HCT116 (cell line): ENCODE measurements at regions not wholly inside any gene's neighbourhood (a gene's known extent, or its start where the extent isn't known, plus 50 kb on each side); places are given as distances from the start of the nearest gene placed in this dataset.

ENCODE experiments used
- ATAC-seq: fragments of 200-7000 bp; cut with Tn5 transposase; 2 replicates; pipeline ENCODE4 v1.9.1; 2020; ENCODE audit warnings: mild to moderate bottlenecking, moderate library complexity
- BruUV-seq: library from RNA; stranded (reverse); fragments of 400-500 nt; replicated peaks from 2 replicates; lab custom pipeline; 2021; lab: Mats Ljungman, UMichigan
- CTCF ChIA-PET: fragments of 300-600 bp; sonication (Branson Sonifier 250); formaldehyde crosslinking; loops from one replicate; lab custom pipeline; 2021; ENCODE audit warnings: antibody characterized with exemption; lab: Charles Lee
- POLR2A ChIA-PET: fragments of 300-600, 350-600 bp; sonication (Branson Sonifier 250); formaldehyde crosslinking; loops from one replicate; lab custom pipeline; 2021; ENCODE audit warnings: antibody characterized with exemption; lab: Charles Lee
- RAD21 ChIA-PET, 2 experiments: fragments of 300-600 bp; sonication (Branson Sonifier 250); formaldehyde crosslinking; loops; one replicate each; lab custom pipeline; 2023; ENCODE audit warnings: low total read pairs in 2 of 2; ENCODE audit not compliant: uncharacterized antibody in 2 of 2, unreplicated experiment in 2 of 2, low non-redundant PET in 1 of 2; lab: Charles Lee
- DNase-seq: peaks from one replicate; pipeline ENCODE4 v3.0.0-alpha.2; 2010; ENCODE audit warnings: low read depth, low spot score
- H2AFZ ChIP-seq: fragments of 200-600 bp; shearing (Covaris generic), sonication (generic); 2 replicates; pipeline ENCODE4 v1.6.1; 2017; ENCODE audit warnings: low read depth, mixed run types, mixed read lengths, antibody characterized with exemption, low read length; ENCODE audit not compliant: poor library complexity, severe bottlenecking
- H3K27ac ChIP-seq: 2 replicates; pipeline ENCODE4 v1.5.1; 2012; ENCODE audit warnings: low read depth, low read length
- H3K27me3 ChIP-seq: fragments of 200-600 bp; sonication (generic); 2 replicates; pipeline ENCODE4 v1.6.1; 2016; ENCODE audit warnings: mixed run types, low read length, mixed read lengths; ENCODE audit not compliant: insufficient read depth
- H3K36me3 ChIP-seq, 2 experiments: fragments of 200-500 bp in 1 of 2; fragments of 200-600 bp in 1 of 2; sonication (Bioruptor generic) in 1 of 2; sonication (generic) in 1 of 2; 2 replicates each; pipeline versions ENCODE4 v1.5.1 to v1.6.1; 2014 to 2016; ENCODE audit warnings: low read length in 2 of 2, inconsistent platforms in 1 of 2, mixed read lengths in 1 of 2, mixed run types in 1 of 2; ENCODE audit not compliant: insufficient read depth in 2 of 2, control insufficient read depth in 1 of 2
- H3K4me1 ChIP-seq, 2 experiments: fragments of 200-600 bp in 1 of 2; sonication (generic) in 1 of 2; 2 replicates each; pipeline versions ENCODE4 v1.5.1 to v1.6.1; 2012 to 2017; ENCODE audit warnings: low read length in 2 of 2, inconsistent platforms in 1 of 2, mild to moderate bottlenecking in 1 of 2, mixed read lengths in 1 of 2, mixed run types in 1 of 2, moderate library complexity in 1 of 2; ENCODE audit not compliant: insufficient read depth in 2 of 2, control insufficient read depth in 1 of 2
- H3K4me2 ChIP-seq: fragments of 200-600 bp; sonication (generic); 2 replicates; pipeline ENCODE4 v1.6.1; 2017; ENCODE audit warnings: mixed run types, low read length, mixed read lengths
- H3K4me3 ChIP-seq, 2 experiments: fragments of 200-600 bp in 1 of 2; sonication (generic) in 1 of 2; replicated peaks in 1 of 2; 2 replicates each; pipeline ENCODE4 v1.5.1; 2011 to 2016; ENCODE audit warnings: low read length in 2 of 2, control low read depth in 1 of 2, low read depth in 1 of 2, mild to moderate bottlenecking in 1 of 2, mixed read lengths in 1 of 2, mixed run types in 1 of 2
- H3K79me2 ChIP-seq: fragments of 200-600 bp; sonication (generic); 2 replicates; pipeline ENCODE4 v1.6.1; 2017; ENCODE audit warnings: mild to moderate bottlenecking, mixed run types, low read length, moderate library complexity, mixed read lengths; ENCODE audit not compliant: insufficient read depth
- H3K9ac ChIP-seq: fragments of 200-600 bp; sonication (generic); 2 replicates; pipeline ENCODE4 v1.6.1; 2016; ENCODE audit warnings: low read length, mixed read lengths
- H3K9me2 ChIP-seq: fragments of 200-600 bp; sonication (generic), shearing (Covaris generic); 2 replicates; pipeline ENCODE4 v1.6.1; 2017; ENCODE audit warnings: mixed run types, mild to moderate bottlenecking, moderate library complexity; ENCODE audit not compliant: insufficient read depth
- H3K9me3 ChIP-seq, 2 experiments: fragments of 200-500 bp in 1 of 2; fragments of 200-600 bp in 1 of 2; sonication (Bioruptor generic) in 1 of 2; sonication (generic) in 1 of 2; 2 replicates each; pipeline ENCODE4 v1.6.1; 2014 to 2017; ENCODE audit warnings: low read length in 2 of 2, mixed read lengths in 2 of 2, inconsistent platforms in 1 of 2, low read depth in 1 of 2, mild to moderate bottlenecking in 1 of 2, mixed run types in 1 of 2, moderate library complexity in 1 of 2; ENCODE audit not compliant: control insufficient read depth in 1 of 2, insufficient read depth in 1 of 2
- H4K20me1 ChIP-seq: fragments of 200-600 bp; sonication (generic), shearing (Covaris generic); 2 replicates; pipeline ENCODE4 v1.6.1; 2017; ENCODE audit warnings: mixed run types, mild to moderate bottlenecking, moderate library complexity; ENCODE audit not compliant: insufficient read depth
- CEBPB ChIP-seq: IDR thresholded peaks from 2 replicates; pipeline ENCODE4 v1.6.1; 2012; ENCODE audit warnings: low read depth
- EGR1 ChIP-seq: IDR thresholded peaks from 2 replicates; pipeline ENCODE4 v1.6.1; 2012; ENCODE audit warnings: low read depth
- EZH2 ChIP-seq: fragments of 200-600 bp; sonication (generic); IDR thresholded peaks from 2 replicates; pipeline ENCODE4 v1.6.1; 2017; ENCODE audit warnings: antibody characterized with exemption, mixed run types
- POLR2A ChIP-seq: IDR thresholded peaks from 2 replicates; pipeline ENCODE4 v1.7.0; 2011; ENCODE audit warnings: borderline replicate concordance; ENCODE audit not compliant: insufficient read depth, insufficient read length; ENCODE audit errors: extremely low read depth
- POLR2AphosphoS5 ChIP-seq: IDR thresholded peaks from 2 replicates; pipeline ENCODE4 v1.6.1; 2011; ENCODE audit warnings: mild to moderate bottlenecking, low read depth, low read length, moderate library complexity
- RAD21 ChIP-seq: IDR thresholded peaks from 2 replicates; pipeline ENCODE4 v1.6.1; 2012; ENCODE audit warnings: low read depth, mild to moderate bottlenecking
- SIN3A ChIP-seq: IDR thresholded peaks from 2 replicates; pipeline ENCODE4 v1.6.1; 2012; ENCODE audit warnings: low read depth
- SP1 ChIP-seq: IDR thresholded peaks from 2 replicates; pipeline ENCODE4 v1.6.1; 2012; ENCODE audit warnings: low read depth
- SRF ChIP-seq: IDR thresholded peaks from 2 replicates; pipeline ENCODE4 v1.6.1; 2012; ENCODE audit warnings: low read depth
- ZNF274 ChIP-seq: fragments of 200-500 bp; sonication (Bioruptor generic); IDR thresholded peaks from 2 replicates; pipeline ENCODE4 v1.6.1; 2014; ENCODE audit warnings: mild to moderate bottlenecking, low read depth, low read length, inconsistent platforms
- intact Hi-C: fragments of 100-400 bp; cut with micrococcal nuclease; formaldehyde crosslinking; loops from 2 replicates; pipeline ENCODE4 v1.10.0; 2022
- TF ChIP-seq, protein P1 (sequence below): IDR thresholded peaks from 2 replicates; pipeline ENCODE4 v1.6.1; 2011; ENCODE audit warnings: mild to moderate bottlenecking, low read length, moderate library complexity; ENCODE audit not compliant: insufficient replicate concordance; ENCODE audit errors: extremely low read depth
- TF ChIP-seq, protein P2 (sequence below), 3 experiments: fragments of 200-600 bp in 1 of 3; sonication (generic) in 1 of 3; IDR thresholded peaks in 2 of 3; conservative IDR thresholded peaks in 1 of 3; 2 replicates each; pipeline ENCODE4 v1.5.1; 2012 to 2017; ENCODE audit warnings: low read depth in 2 of 3, low read length in 2 of 3, antibody characterized with exemption in 1 of 3, borderline replicate concordance in 1 of 3, control low read depth in 1 of 3, mild to moderate bottlenecking in 1 of 3, mixed read lengths in 1 of 3, mixed run types in 1 of 3, moderate library complexity in 1 of 3; ENCODE audit not compliant: insufficient read depth in 1 of 3

DNA sequence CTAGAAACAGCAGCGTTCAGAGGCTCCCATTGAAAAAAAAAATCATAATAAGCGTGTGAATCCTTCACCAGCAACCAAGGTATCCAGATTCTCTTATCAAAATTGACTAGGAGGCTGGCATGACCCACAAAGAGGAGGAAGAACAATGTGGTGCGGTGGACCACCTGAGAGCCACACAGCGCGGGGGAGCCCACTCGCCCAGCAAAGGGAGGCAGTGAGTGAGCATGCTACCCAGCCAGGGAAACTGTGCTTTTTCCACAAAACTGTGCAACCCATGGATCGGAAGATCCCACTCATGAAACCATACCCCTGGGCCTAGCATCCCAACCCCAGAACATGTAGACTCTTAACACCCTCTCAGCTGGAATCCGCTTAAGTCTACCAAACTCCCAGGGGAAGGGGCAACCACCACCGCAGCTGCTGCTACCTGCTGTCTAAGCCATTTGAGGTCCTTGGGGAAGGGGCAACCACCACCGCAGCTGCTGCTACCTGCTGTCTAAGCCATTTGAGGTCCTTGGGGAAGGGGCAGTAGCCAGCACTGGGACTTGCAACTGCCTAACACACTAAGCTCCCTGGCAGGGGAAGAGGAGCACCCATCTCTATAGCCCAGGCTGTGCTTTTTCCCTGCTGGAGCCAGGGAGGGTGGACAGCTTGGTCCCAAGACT lies 102.8 kb upstream of the CLDN18 start:
- Histone ChIP-seq H3K4me1 (no peaks in the 10 kb centered on the region), H3K79me2 (no peaks in the 10 kb centered on the region), H3K9ac (no peak overlapping the region), H3K9me2 (no peaks in the 10 kb centered on the region), H3K36me3 (no peaks in the 10 kb centered on the region), H2AFZ (no peak overlapping the region), H3K4me3 (no peak overlapping the region), H3K4me2 (no peak overlapping the region), H3K27ac (no peak overlapping the region), H3K27me3 (peaks cover 2% of the 10 kb centered on the region; the same call in 1 of the 2 replicates), H3K9me3 (no peaks in the 10 kb centered on the region), H4K20me1 (no peaks in the 10 kb centered on the region)
- TF ChIP-seq CEBPB (no peak), ZNF274 (no peak), EZH2 (no peak), SP1 (no peak), SRF (no peak), POLR2A (no peak), EGR1 (no peak), RAD21 (no peak), SIN3A (no peak), POLR2AphosphoS5 (no peak)
- TF ChIP-seq, protein P1, sequence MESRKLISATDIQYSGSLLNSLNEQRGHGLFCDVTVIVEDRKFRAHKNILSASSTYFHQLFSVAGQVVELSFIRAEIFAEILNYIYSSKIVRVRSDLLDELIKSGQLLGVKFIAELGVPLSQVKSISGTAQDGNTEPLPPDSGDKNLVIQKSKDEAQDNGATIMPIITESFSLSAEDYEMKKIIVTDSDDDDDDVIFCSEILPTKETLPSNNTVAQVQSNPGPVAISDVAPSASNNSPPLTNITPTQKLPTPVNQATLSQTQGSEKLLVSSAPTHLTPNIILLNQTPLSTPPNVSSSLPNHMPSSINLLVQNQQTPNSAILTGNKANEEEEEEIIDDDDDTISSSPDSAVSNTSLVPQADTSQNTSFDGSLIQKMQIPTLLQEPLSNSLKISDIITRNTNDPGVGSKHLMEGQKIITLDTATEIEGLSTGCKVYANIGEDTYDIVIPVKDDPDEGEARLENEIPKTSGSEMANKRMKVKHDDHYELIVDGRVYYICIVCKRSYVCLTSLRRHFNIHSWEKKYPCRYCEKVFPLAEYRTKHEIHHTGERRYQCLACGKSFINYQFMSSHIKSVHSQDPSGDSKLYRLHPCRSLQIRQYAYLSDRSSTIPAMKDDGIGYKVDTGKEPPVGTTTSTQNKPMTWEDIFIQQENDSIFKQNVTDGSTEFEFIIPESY = no peak
- TF ChIP-seq, protein P2, sequence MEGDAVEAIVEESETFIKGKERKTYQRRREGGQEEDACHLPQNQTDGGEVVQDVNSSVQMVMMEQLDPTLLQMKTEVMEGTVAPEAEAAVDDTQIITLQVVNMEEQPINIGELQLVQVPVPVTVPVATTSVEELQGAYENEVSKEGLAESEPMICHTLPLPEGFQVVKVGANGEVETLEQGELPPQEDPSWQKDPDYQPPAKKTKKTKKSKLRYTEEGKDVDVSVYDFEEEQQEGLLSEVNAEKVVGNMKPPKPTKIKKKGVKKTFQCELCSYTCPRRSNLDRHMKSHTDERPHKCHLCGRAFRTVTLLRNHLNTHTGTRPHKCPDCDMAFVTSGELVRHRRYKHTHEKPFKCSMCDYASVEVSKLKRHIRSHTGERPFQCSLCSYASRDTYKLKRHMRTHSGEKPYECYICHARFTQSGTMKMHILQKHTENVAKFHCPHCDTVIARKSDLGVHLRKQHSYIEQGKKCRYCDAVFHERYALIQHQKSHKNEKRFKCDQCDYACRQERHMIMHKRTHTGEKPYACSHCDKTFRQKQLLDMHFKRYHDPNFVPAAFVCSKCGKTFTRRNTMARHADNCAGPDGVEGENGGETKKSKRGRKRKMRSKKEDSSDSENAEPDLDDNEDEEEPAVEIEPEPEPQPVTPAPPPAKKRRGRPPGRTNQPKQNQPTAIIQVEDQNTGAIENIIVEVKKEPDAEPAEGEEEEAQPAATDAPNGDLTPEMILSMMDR (IDR thresholded peaks at IDR 0.05 in 2 of 3, conservative IDR thresholded peaks at IDR 0.05 in 1 of 3; ENCODE audit: borderline replicate concordance in 1 of 3, insufficient read depth in 1 of 3, low read depth in 2 of 3, low read length in 2 of 3) = no peak
- no peak for ATAC-seq
- intact Hi-C loops = no loop called here
- BruUV-seq = no TSS peak
- no peak for DNase-seq
- ChIA-PET CTCF (no interaction called here), RAD21 (no interaction called here), POLR2A (no interaction called here)
